K562 (cell line): ENCODE measurements at regions not wholly inside any gene's neighbourhood (a gene's known extent, or its start where the extent isn't known, plus 50 kb on each side); places are given as distances from the start of the nearest gene placed in this dataset.

Experiments used
- PHF20 ChIP-seq: fragments of 450-650 bp; IDR thresholded peaks from 2 replicates; pipeline ENCODE4 v1.6.1; 2018; ENCODE audit not compliant: partially characterized antibody
- POLR2A ChIP-seq: fragments of 450-650 bp; conservative IDR thresholded peaks from 2 replicates; pipeline ENCODE4 v1.6.1; 2016
- TFE3 ChIP-seq: fragments of 450-650 bp; formaldehyde crosslinking; IDR thresholded peaks from 2 replicates; pipeline ENCODE4 v1.4.0; 2020; ENCODE audit warnings: mild to moderate bottlenecking, mixed read lengths

GRCh38 chr6:135640449-135641111 lies 143.0 kb upstream of the AHI1 start:
- no peak for TF ChIP-seq POLR2A
- TF ChIP-seq TFE3 (CRISPR knock-in tag), result no peak
- TF ChIP-seq PHF20, result no peak
